ENCODE measurements at regions not wholly inside any gene's neighbourhood (a gene's known extent, or its start where the extent isn't known, plus 50 kb on each side); places are given as distances from the start of the nearest gene placed in this dataset.

DNA sequence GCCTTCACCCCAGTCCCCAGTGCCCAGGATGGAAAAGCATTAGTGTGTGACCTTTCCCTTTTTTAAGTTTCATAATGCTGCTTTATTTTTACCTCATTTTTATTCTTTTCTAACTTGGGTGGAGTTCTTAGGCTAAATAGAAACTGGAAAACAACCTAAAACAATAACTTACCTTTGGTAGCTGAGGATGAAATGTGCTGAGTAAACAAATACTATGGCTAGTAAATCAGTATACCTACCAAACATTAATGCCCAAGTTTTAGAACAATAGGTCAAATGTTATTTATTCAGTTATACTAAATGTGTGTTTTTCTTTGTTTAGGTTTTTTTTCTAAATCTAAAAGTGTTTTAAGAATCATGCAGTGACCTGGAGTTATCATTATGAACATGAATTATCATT is 226.6 kb upstream of the G2E3 start:
- Histone ChIP-seq H3K9me3 (ENCODE audit: control insufficient read depth in 2 of 3, insufficient read depth in 1 of 3, low read length in 3 of 3) (no peaks in the 10 kb centered on the region), H3K27me3 (ENCODE audit: control insufficient read depth, insufficient read depth, low read length) (no peaks in the 10 kb centered on the region), H3K27ac (ENCODE audit: low read depth in 2 of 2, low read length in 2 of 2) (no peak overlapping the region), H3K36me3 (ENCODE audit: control insufficient read depth in 2 of 3, insufficient read depth in 3 of 3, low read length in 3 of 3) (no peaks in the 10 kb centered on the region), H3K4me3 (ENCODE audit: low read length in 3 of 3) (no peak overlapping the region), H3K4me1 (ENCODE audit: control insufficient read depth in 2 of 3, insufficient read depth in 2 of 3, low read depth in 1 of 3, low read length in 3 of 3) (no peaks in the 10 kb centered on the region), H3K9ac (ENCODE audit: low read length in 3 of 3) (no peak overlapping the region)
- DNase-seq (no peak), FAIRE-seq (no peak)
- intact Hi-C loops (cut with DNase I) = no loop called here
- TF ChIP-seq, protein P1, sequence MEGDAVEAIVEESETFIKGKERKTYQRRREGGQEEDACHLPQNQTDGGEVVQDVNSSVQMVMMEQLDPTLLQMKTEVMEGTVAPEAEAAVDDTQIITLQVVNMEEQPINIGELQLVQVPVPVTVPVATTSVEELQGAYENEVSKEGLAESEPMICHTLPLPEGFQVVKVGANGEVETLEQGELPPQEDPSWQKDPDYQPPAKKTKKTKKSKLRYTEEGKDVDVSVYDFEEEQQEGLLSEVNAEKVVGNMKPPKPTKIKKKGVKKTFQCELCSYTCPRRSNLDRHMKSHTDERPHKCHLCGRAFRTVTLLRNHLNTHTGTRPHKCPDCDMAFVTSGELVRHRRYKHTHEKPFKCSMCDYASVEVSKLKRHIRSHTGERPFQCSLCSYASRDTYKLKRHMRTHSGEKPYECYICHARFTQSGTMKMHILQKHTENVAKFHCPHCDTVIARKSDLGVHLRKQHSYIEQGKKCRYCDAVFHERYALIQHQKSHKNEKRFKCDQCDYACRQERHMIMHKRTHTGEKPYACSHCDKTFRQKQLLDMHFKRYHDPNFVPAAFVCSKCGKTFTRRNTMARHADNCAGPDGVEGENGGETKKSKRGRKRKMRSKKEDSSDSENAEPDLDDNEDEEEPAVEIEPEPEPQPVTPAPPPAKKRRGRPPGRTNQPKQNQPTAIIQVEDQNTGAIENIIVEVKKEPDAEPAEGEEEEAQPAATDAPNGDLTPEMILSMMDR (IDR thresholded peaks at IDR 0.05; ENCODE audit: borderline replicate concordance, extremely low read depth, insufficient read depth) = no peak

DNA sequence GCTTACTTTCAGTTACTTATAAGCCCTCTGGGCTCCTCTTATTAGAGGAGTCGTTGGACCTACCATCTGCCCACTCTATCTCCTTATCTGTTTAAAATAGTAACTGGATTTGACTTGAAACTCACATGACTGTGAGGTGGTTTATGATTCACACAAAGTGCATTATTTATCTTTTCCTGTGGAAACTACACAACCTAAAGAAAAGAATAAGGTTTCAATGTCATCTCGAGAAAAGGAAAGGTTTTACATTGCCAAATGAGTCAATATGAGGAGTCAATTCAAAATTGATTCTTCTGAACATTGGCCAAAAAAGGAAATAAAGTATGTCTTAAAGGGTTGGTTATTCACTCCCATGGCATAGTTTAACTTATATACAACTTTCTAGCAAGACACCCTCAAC is 225.0 kb upstream of the G2E3 start:
- intact Hi-C loops (cut with DNase I) = no loop called here
- no peak for FAIRE-seq
- no peak overlapping the region for H3K4me3 ChIP-seq (ENCODE audit: low read length in 3 of 3)

DNA sequence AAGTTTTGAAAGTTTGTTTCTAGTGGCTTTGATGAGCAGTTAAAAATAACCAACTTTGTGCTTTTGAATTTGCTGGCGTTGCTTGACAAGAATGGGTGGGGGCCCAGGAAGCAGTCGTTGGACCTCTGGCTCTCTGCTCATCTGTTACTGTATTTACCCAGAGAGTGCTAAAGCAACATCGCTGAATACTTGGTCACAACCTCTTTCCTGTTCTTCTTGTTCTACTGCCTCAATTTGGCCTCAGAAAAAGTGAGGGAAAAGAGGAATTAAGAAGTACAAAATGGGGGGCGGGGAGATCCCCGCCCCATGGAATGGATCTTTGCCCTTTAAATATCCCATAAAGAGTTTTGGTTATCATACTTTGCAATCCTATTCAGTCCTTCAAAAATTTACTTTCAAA is 221.5 kb upstream of the G2E3 start:
- DNase-seq = no peak
- Histone ChIP-seq H3K4me1 (ENCODE audit: control insufficient read depth in 2 of 3, insufficient read depth in 2 of 3, low read depth in 1 of 3, low read length in 3 of 3) (no peaks in the 10 kb centered on the region), H3K27me3 (ENCODE audit: control insufficient read depth, insufficient read depth, low read length) (no peaks in the 10 kb centered on the region), H3K9ac (ENCODE audit: low read length in 3 of 3) (no peak overlapping the region), H3K4me3 (ENCODE audit: low read length in 3 of 3) (no peak overlapping the region), H3K9me3 (ENCODE audit: control insufficient read depth in 2 of 3, insufficient read depth in 1 of 3, low read length in 3 of 3) (no peaks in the 10 kb centered on the region), H3K27ac (ENCODE audit: low read depth in 2 of 2, low read length in 2 of 2) (no peak overlapping the region), H3K36me3 (ENCODE audit: control insufficient read depth in 2 of 3, insufficient read depth in 3 of 3, low read length in 3 of 3) (no peaks in the 10 kb centered on the region)
- intact Hi-C loops (cut with DNase I) = no loop called here
- no peak for FAIRE-seq
- TF ChIP-seq, protein P1 (IDR thresholded peaks at IDR 0.05; ENCODE audit: borderline replicate concordance, extremely low read depth, insufficient read depth) = no peak

More for the DNA sequence above, 225.0 kb upstream of the G2E3 start:
- no peaks in the 10 kb centered on the region for H3K36me3 ChIP-seq (ENCODE audit: control insufficient read depth in 2 of 3, insufficient read depth in 3 of 3, low read length in 3 of 3)
- no peak for DNase-seq
- H3K4me1 ChIP-seq (ENCODE audit: control insufficient read depth in 2 of 3, insufficient read depth in 2 of 3, low read depth in 1 of 3, low read length in 3 of 3) = no peaks in the 10 kb centered on the region
- no peak overlapping the region for H3K27ac ChIP-seq (ENCODE audit: low read depth in 2 of 2, low read length in 2 of 2)
- H3K9ac ChIP-seq (ENCODE audit: low read length in 3 of 3) = no peak overlapping the region
- TF ChIP-seq, protein P1 (IDR thresholded peaks at IDR 0.05; ENCODE audit: borderline replicate concordance, extremely low read depth, insufficient read depth) = no peak
- no peaks in the 10 kb centered on the region for H3K27me3 ChIP-seq (ENCODE audit: control insufficient read depth, insufficient read depth, low read length)
- H3K9me3 ChIP-seq (ENCODE audit: control insufficient read depth in 2 of 3, insufficient read depth in 1 of 3, low read length in 3 of 3) = no peaks in the 10 kb centered on the region

DNA sequence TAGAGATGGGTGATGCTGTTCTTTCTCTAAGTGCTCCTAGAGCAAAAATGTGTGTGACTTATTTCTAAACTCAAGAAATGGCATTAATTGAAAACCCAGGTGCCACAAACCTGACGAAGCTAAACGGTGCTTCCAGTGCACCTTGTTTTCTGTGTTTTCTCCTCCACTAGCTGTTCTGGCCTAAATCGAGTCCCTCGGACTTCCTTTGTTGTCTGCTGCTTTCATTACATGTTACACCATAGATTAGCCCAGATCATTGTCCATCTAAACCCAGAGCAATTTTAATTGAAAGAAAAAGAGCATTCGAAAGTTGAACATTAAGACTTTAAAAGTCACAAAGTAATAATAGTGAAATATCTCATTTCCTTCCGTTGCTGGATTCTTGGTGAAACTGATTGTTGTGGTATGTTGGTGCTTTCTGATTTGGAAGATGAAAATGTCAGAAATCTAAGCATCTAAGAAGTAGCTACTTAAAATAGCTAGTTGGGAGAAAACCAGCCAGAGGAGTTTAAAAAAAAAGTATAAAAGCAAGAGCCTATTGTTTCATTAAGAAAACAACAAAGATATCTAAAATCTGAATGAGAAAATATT is 219.6 kb upstream of the G2E3 start:
- Histone ChIP-seq H3K4me3 (ENCODE audit: low read length in 3 of 3) (no peak overlapping the region), H3K9me3 (ENCODE audit: control insufficient read depth in 2 of 3, insufficient read depth in 1 of 3, low read length in 3 of 3) (no peaks in the 10 kb centered on the region), H3K27ac (ENCODE audit: low read depth in 2 of 2, low read length in 2 of 2) (no peak overlapping the region), H3K4me1 (ENCODE audit: control insufficient read depth in 2 of 3, insufficient read depth in 2 of 3, low read depth in 1 of 3, low read length in 3 of 3) (no peaks in the 10 kb centered on the region), H3K27me3 (ENCODE audit: control insufficient read depth, insufficient read depth, low read length) (no peaks in the 10 kb centered on the region), H3K36me3 (ENCODE audit: control insufficient read depth in 2 of 3, insufficient read depth in 3 of 3, low read length in 3 of 3) (no peaks in the 10 kb centered on the region), H3K9ac (ENCODE audit: low read length in 3 of 3) (no peak overlapping the region)
- TF ChIP-seq, protein P1 (IDR thresholded peaks at IDR 0.05; ENCODE audit: borderline replicate concordance, extremely low read depth, insufficient read depth) = no peak
- FAIRE-seq (no peak), DNase-seq (no peak)
- intact Hi-C loops (cut with DNase I) = no loop called here
